Inflammatory macrophage treated with lipopolysaccharide for 1 hour (primary cell): ENCODE measurements at regions not wholly inside any gene's neighbourhood (a gene's known extent, or its start where the extent isn't known, plus 50 kb on each side); places are given as distances from the start of the nearest gene placed in this dataset.

Source experiments
- DNase-seq, 2 donors: peaks; one replicate each; pipeline ENCODE4 v3.0.0-alpha.2; 2020 to 2022

DNA sequence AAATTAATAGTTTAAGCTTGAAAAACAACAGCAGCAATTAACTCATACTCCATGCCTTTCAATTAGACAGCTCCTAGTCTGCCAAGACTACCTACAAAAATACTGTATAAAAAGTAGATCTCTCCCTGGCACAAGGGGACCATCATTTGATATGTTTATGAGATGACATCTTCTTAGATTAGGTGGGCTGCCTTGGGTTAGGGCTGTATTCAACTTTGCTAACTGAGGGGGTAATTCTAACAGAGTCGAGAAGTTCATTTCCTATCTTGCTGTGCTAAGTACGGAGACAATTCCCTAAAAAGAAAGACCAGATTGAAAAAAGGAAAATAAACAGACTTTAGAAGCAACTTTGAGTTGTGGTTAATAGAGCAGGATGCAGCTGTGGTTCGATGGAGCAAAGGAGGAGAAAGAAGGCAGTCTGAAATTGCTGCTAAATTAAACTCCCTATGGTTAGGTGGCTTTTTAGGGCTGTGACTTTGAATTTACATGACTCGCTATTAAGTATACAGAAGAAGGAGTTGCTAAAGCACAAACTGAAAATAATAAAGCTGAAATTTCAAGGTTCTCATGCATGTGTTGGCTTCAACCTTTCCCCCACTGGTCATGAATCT, 75.4 kb downstream of the CDC7 start:
- DNase-seq, result no peak

DNA sequence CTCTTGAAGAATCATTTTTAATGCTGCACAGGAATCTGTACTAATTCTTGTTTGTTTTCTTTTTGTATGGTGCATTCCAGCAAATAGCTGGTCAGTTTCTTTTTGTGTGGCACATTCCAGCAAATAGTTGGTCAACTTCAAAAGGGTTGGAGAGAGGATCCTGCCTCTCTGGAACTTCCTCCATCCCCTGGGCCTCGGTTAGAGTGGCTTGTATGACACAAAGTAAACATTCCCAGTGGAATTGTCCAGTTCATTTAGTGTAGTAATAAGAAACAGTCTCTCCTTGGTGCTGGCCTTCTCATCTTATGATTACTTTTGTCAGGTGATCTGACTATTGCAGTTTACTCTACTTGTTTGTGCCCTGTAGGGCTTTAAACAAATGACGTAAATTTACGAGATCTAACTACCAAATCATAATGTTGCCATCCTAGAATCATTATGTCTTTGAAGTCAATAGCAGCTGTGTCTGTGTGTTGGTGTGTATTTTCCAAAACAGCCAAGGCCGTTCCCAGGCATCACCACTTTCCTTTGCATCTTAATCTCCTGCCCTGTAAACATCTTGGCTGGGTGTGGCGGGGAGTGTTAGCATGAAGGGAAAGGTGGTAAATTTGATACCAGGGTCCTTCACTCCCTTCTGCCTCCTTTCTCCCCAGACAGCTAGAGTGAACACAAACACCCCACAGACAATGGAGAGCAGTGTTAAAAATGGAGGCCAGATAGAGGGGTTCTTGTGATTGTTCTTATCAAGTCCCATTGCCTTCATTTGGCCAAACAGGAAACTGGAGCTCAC, 77.9 kb downstream of the CDC7 start:
- DNase-seq, result no peak

DNA sequence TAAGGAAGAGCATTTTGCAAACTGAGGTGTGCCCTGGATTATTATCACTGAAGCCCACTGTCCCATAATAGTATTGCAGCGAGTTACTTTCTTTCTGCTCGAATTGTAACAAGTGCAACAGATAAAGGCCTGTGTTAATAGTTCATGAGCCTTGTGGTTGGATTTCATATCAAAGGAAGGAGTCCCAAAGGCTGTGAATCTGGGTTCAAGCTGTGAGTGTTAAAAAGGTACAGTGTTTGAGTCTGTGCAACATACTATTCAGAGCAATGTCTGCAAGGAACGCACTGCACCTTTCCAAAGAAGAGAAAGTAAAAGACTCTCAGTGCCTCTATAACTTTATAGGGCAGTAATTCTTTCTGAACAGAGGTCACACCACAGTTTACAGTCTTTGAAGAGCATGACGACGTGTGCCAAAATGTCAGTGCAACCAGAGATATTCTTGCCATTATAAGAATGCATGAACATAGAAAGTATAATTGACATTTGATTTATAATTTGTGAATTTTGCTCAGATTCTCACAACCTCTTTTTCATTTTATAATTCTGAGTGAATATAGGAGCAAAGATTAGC, 79.1 kb downstream of the CDC7 start:
- no peak for DNase-seq

GRCh38 chr1:91582431-91582921, 81.8 kb downstream of the CDC7 start:
- no peak for DNase-seq

GRCh38 chr1:91583326-91583755, 82.7 kb downstream of the CDC7 start:
- DNase-seq, result no peak

DNA sequence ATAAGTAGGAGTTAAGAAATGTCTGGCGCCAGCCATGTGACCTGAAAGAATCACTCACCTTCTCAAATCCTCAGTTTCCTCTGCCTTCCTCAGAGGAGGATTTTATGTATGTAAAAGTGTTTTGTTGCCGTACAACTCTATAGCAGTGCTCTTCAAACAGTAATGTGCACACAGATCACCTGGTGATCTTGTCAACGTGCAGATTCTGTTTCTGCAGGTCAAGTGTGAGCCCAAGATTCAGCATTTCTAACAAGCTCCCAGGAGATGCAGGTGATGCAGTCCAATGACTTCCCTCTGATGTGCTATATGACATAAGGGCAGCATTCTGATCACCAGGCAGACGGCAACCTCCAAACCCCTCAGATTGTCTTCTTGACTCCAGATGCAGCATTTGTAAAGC, 83.7 kb downstream of the CDC7 start:
- no peak for DNase-seq

- DNase-seq, result no peak
These were observed 84.2 kb downstream of the CDC7 start for GRCh38 chr1:91584878-91585277.

DNA sequence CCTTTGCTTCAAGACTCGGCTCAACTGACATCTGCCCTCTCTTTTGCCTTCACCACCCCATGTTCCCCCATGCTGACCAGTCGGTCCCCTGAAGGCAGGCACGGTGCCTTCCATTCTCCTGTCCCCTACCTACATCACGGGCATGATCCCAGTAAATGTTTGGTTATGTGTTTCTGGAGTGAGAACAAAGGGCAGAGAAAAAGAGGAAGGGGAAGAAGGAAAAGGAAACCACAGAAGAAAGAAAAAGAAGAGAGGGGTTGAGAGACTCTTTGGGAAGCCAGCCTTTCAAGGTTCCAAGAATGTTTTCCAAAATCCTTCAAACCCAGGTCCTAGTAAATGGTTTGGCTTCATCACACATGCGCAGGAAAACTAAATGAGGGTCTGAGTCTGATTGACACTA, 84.9 kb downstream of the CDC7 start:
- no peak for DNase-seq

- no peak for DNase-seq
These were observed 85.3 kb downstream of the CDC7 start for GRCh38 chr1:91585982-91586381.

DNA sequence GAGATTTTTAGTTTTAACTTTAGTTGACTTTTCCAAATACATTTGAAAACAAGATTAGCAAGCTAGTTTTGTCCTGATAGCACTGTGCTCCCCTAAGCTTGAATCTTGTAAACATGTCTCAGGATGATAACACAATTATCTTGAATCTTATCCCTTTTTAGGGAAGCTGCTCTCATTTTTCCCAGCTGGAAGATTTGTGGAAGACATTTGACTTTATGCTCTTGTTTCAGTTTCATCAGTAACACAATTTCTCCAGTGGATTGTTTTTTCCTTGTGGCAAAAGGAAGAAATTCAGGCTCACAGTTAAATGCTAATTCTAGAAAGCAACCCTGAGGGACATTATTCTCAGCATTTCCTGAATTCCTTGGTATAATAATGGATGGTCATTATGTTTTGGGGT, 88.8 kb downstream of the CDC7 start:
- DNase-seq, result no peak

DNA sequence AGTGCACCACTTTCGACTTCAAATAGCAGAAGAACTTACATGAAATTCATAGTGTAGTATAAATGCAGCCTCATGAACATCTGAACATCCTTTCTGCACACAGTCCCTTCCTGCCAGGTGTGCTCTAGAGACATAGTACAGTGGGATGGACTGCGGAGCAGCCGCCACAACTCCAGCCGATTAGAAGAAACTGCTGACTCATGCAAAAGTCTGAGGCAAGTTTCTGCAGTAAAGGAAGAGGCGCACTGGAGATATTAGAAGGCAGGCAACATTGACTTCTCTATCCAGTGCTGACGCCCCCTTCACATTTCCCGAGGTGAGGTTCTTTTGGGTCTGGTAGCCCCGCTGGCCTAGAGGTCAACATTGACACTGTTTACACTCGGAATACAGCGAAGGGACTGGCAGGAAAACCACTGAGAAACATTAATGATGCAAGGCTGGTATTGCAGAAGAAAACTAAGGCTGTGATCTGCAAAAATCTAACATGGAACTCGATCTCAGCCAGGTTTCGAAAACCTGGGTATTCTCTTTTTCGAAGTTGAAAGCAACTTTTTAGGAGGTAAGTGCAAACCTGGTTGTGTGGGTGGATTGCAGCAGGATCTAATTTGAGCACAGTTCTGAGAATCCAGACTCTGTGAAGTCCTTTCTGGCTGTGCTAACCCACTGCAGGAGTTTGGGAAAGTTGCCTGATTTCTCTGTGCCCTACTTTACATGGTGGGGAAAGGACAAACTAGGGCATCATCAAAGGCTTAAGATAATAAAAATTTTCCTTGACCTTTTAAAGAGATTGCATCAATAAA, 90.7 kb downstream of the CDC7 start:
- DNase-seq, result peak; percentile 11 to 22

DNA sequence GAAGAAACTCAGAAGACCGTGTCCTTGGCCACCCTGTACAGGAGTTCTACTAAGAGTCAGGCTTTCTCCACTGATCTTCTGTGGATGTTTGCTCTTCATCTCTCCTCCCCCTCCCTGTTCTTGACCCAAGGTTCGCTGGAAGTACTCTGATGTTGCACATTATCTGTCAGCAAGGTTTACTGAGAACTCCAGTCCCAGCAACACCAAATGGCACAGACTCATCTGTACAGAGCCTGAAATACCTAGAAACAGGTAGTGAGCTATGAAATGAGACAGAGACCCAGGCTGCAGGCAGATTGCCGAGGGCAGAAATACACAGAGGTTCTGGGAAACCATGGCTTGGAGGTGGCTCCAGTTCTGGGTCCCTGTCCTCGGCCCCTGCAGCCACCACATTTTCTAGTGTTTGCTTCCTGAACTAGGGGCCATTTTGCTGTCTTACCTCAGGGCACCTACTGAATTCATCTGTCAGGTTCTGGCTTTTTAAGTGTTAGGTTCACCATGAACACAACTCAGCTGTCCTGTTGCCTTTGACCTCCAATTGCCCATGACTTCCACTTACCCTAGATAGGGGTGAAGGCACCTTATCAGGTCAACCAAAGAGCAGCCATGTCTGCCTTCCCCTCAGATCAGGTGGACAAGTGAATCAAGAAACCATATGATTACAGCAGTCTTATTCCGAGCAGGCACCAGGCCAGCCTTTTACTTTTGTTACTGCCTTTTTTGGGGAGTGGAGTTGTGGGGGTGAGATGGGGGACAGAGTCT, 92.2 kb downstream of the CDC7 start:
- no peak for DNase-seq

- no peak for DNase-seq
These were observed 93.9 kb downstream of the CDC7 start for GRCh38 chr1:91594383-91595055.

DNA sequence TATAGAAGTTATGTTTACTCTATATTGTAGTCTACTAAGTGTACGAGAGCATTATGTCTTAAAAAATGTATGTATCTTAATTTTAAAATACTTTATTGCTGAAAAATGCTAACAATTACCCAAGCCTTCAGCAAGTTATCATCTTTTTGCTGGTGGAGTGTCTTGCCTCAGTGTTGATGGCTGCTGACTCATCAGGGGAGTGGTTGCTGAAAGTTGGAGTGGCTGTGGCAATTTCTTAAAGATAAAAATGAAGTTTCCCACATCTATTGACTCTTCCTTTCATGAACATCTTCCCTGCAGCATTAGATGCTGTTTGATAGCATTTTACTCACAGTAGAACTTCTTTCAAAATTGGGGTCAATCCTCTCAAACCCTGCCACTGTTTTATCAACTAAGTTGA, 95.8 kb downstream of the CDC7 start:
- peak; percentile 8 to 19 for DNase-seq

DNA sequence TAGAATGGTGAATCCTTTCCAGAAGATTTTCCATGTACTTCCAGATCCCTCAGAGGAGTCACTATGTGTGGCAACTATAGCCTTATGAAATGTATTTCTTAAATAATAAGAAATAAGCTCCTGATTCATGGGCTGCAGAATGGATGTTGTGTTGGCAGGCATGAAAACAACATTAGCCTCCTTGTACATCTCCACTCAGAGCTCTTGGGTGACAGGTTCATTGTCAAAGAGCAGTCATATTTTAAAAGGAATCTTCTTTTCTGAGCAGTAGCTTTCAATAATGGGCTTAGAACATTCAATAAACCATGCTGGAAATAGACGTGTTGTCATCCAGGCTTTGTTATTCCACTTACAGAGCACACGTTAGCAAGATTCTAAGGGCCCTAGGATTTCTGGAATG, 96.6 kb downstream of the CDC7 start:
- no peak for DNase-seq

DNA sequence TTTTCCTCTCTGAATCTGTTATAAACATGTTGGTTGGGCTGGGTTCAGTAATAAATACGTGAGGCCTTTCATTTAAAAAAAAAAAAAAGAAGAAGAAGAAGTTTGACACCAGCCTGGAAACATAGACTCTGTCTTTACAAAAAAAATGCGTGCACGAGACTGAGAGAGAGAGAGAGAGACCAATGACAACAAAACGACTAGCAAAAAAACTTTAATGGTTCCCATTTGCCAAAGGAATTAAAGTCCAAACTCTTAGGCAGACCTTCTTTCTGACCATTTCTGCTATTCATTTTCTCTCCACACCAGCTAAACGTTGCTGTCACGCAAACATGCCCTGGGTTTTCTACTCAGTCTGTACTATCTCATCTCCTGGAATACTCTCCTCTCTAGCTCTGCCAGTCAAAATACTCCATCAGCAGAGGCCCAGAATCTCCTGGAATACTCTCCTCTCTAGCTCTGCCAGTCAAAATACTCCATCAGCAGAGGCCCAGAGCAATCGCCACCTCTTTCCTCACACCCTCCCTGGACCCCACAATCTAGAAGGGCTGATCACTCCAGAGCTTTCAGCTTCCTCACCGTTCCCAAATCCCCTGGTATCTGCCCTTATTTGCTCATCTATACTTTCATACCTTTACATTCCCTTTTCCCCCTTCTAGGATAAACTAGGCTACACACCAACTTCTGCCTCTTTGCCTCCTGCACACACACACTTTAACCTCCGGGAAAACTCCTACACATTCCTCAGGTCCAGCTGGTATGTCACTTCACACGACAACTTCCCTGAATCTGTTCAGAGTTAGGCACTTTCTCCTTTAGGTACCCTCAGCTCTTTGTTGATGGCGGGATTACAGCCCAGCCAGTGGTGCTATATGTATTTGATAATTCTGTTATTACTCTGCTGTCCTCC, 100.0 kb downstream of the CDC7 start:
- DNase-seq, result no peak

GRCh38 chr1:91601554-91602376, 101.1 kb downstream of the CDC7 start:
- DNase-seq, result no peak

DNA sequence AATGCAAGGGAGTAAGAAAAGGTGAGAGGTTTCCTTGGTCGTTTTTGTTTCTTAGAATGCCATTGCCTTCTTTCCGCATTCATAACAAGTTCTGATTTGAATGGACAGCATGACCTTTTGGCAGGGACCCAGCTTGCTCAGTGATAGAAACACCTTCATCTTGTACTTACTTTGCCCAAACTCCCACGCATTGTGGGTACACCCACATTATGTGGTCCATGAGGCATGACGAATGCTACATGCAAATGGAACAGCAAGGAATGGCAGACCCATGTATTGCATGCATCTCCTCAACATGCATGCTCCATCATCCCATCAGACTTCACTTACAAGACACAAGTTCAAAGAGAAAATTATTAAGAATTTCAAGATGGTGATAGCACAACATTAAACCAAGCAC, 102.8 kb downstream of the CDC7 start:
- no peak for DNase-seq

- no peak for DNase-seq
These were observed 104.0 kb downstream of the CDC7 start for GRCh38 chr1:91604632-91605031.

DNA sequence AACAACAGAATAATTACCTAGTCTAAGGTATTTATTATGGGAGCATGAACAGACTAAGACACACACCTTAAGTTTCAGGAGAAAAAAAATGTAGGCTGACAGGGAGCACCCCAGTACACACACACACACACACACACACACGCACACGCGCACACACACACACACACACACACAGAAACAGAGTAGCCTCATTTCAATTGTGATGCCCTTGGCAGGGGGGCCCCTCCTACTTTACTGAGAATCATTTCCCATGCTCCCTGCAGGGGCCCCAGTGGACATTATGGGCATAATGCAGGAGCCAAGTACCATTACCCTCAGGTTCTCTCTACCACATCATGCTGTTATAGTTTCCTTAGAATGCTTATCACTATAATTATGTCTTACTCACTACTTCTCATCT, 104.9 kb downstream of the CDC7 start:
- no peak for DNase-seq
